ENCODE measurements at regions not wholly inside any gene's neighbourhood (a gene's known extent, or its start where the extent isn't known, plus 50 kb on each side); places are given as distances from the start of the nearest gene placed in this dataset.

- TF ChIP-seq CTCF (IDR thresholded peaks at IDR 0.05) (no peak), USF2 (CRISPR knock-in tag; IDR thresholded peaks at IDR 0.05) (no peak), MAX (CRISPR knock-in tag; IDR thresholded peaks at IDR 0.05) (no peak), ATF3 (CRISPR knock-in tag; conservative IDR thresholded peaks at IDR 0.05) (no peak), TEAD4 (CRISPR knock-in tag; IDR thresholded peaks at IDR 0.05) (no peak), PREB (CRISPR knock-in tag; IDR thresholded peaks at IDR 0.05; ENCODE audit: borderline replicate concordance) (no peak), CREB1 (CRISPR knock-in tag; IDR thresholded peaks at IDR 0.05) (no peak), JAZF1 (CRISPR knock-in tag; IDR thresholded peaks at IDR 0.05) (no peak), ATF2 (CRISPR knock-in tag; IDR thresholded peaks at IDR 0.05; ENCODE audit: borderline replicate concordance, low read depth) (no peak), ZNF425 (CRISPR knock-in tag; conservative IDR thresholded peaks at IDR 0.05) (no peak), ESRRA (CRISPR knock-in tag; IDR thresholded peaks at IDR 0.05; ENCODE audit: borderline replicate concordance) (no peak), HMGA2 (CRISPR knock-in tag; IDR thresholded peaks at IDR 0.05) (no peak)
Observed at GRCh38 chr1:192008281-192008825, 149.9 kb upstream of the RGS18 start.
